Germinal center (tissue), 1 donor: ENCODE measurements at regions not wholly inside any gene's neighbourhood (a gene's known extent, or its start where the extent isn't known, plus 50 kb on each side); places are given as distances from the start of the nearest gene placed in this dataset.
A peak's percentile ranks its signal among the peaks of the same experiment; 100 is the strongest.
"Not testable (repeated sequence)": the region's sequence is repeated elsewhere in the genome, so short reads cannot be mapped to it uniquely, and the experiment has no call there.

Experiments used
- DNase-seq: peaks from one replicate; pipeline ENCODE4 v3.0.0; 2012; ENCODE audit warnings: mixed read lengths, low spot score

DNA sequence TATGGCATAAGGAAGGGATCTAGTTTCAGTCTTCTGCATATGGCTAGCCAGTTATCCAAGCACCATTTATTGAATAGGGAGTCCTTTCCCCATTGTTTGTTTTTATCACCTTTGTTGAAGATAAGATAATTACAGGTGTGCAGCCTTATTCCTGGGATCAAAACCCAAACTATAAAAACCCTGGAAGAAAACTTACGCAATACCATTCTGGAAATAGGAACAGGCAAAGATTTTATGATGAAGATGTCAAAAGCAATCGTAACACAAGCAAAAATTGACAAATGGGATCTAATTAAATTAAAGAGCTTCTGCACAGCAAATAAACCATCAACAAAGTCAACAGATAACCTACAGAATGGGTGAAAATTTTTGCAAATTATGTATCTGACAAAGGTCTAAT, 128.5 kb upstream of the DCN start:
- no peak for DNase-seq

DNA sequence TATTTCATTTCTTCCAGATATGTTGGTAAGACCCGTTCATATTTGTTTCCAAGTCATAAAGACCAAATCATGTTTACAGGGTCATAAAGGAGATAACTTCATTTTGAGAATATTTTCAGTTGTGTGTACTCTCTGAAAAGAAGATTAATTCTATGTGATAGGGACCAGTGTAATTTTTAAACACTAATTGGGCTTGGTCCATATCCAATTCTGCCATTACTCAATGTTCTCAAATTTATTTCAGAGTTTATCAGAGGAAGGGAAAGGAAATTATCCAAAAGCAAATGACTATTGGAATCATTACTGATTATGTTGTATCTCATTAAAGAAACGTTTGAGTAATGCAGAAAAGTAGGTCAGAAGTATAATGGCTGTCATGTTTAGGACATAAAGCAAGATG, 126.8 kb upstream of the DCN start:
- no peak for DNase-seq

DNA sequence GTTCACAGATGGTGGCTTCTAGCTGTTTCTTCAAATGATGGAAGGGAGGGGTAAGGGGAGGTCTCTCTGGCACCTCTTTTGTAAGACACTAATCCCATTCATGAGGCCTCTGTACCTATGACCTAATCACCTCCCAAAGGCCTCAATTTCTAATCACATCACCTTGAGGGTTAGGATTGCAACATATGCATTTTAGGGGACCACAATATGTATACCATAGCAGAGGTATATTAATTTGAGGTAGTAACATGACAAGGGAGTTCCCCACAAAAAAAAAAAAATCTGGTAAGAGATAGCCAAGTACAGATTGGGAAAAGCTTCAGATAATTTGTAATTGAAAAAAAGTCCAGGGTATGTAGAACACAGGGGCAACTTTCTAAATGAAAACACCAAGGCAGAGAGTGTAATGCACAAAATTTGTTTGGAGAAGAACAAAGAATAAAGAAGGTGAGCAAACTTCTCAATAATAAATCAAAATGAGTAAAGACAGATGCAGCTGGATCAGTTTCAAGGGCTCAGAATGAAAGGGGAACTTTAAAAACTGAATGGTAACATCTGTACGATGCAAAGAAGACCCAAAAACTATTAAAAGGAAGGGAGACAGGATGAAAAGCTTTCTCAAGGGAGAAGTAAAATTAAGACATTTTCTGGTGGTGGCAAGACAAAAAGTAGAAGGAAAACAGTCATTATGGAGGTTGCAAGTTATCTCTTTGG, 125.5 kb upstream of the DCN start:
- DNase-seq = peak; percentile 7

DNA sequence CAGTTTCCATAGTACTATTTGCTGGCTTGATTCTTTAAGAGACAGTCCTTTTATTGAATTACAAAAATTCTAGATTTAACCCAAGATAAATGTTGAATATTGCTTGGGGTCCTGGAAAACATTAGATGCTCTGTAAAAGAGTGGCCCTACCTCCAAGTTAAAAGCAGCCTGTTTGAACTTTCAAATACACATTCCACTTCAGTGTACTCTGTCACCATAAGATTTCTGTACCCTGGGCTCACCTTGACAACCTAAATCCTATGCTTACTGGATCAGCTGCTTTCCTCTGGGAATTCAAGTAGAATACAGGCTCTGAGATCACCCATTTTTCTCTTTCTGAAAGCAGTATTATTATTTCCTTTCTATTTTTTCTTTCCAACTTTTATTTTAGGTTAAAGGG, 107.7 kb upstream of the DCN start:
- DNase-seq = no peak

DNA sequence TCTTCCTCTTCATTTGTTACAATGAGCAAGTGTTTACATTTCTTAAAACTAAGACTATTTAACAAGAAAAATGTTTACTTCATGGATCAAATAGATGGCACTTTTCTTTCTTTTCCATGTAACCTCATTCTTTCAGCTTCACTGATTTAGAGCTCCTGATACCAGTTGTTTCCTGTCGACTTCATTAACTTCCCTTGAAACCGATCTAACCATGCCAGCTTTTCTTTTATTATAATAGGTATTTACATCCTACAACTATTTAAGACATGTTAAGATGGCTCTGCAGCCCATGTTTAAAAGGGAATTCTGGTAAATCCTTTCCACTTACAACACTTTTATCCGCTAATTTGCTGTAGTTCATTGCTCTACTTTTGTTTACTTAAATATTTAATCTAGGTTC, 107.3 kb upstream of the DCN start:
- no peak for DNase-seq

DNA sequence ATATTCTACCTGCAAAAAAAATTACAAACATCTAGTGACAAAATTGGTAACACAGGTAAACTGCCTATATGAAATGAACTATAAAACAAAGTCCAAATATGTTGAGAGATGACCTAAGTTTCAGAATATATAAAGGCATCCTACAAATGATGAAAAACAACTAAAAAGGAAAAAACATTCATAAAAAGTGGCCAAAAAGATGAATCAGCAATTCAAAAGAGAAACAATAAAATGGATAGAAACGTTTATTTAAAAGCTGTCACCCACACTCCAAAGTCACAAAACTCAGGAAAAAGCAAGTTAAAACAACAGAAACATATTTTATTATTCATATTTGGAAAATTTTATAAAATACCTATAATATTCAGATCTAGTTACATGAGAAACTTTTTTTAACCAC, 106.5 kb upstream of the DCN start:
- DNase-seq = no peak

DNA sequence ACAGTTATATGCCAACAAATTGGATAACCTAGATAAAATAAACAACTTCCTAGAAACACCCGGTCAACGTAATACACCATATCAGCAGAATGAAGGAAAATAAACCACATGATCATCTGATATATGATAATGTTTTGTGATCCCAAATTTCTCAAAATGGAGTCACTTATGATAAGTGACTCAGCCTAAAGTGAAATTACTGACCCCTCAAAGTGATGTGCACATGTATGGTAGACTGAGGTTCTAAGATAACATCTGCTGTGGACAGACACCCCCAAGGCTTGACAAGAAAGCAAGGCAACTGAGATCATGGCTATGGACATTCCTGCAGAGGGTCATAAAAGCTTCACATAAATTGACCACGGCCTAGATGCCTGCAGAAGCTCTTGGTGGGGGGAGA, 105.1 kb upstream of the DCN start:
- no peak for DNase-seq

DNA sequence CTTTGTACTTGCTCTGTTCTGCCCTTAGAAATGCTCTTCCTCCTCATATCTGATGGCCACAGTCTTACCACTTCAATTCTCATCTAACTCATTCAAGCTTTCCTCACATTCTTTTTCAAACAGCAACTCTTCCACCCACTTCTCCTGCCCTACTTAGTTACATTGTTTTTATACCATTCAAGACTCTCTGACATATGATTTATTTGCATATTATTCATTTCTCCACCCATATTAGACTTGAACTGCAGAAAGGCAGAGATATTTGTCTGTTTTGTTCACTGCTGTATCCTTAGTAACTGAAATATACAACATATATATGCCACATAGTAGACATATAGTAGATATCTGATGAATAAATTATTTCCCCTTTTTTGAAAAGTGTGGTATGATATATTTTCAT, 95.5 kb upstream of the DCN start:
- no peak for DNase-seq

DNA sequence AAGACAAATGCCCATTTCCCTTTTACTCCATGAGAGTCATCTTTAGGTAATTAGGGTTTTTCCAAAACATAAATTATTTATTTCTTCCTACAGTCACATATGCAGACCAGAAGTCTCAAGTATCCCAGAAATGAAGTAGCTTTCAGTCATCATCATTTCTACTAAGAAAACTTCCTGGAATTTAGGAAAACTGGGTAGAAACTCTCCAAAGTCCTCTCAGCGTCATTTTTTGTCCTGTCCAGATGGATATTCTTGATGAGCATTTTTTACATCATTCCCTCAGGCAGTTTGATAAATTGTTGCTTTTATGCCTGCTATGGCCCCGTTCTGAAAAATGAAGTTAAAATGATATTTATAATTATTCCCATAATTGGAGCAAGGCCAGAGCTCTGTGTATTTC, 93.9 kb upstream of the DCN start:
- no peak for DNase-seq

DNA sequence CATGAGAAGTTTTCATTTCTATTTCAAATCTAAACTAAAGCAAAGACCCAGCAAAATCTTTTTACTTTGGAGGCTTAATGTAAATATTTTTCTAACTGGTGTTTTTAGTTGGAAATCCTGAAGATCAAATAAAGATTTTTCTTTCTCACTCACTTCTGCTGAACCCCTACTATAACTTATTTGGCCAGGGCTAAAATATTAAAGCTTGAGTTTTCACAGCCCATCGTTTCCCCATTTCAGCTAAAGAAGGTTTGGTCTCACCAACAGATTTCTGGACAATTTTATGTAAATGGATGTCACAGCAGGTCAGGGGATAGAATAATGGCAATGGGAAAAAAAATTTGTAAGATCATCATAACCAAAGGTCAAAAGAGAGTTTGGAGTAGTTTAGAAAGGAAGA, 92.7 kb upstream of the DCN start:
- no peak for DNase-seq

DNA sequence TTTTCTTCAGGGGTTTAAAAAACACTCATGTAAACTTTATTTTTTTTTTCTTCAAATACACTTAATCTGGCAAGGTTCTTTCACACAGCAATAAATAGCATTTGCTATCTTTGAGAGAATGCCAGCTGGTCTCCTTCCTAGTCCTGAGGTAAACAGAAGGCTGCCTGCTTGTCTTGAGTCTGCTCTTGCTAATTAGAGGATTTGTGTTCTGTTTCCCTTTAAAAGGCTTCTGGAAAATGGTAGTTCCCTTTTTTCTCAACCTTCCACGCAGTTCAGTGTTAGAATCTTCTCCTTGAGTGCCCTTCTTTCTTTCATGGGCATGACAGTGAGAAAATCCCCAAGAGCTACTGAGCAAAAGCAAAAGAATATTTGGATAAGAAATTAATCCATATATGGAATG, 92.3 kb upstream of the DCN start:
- DNase-seq = no peak

DNA sequence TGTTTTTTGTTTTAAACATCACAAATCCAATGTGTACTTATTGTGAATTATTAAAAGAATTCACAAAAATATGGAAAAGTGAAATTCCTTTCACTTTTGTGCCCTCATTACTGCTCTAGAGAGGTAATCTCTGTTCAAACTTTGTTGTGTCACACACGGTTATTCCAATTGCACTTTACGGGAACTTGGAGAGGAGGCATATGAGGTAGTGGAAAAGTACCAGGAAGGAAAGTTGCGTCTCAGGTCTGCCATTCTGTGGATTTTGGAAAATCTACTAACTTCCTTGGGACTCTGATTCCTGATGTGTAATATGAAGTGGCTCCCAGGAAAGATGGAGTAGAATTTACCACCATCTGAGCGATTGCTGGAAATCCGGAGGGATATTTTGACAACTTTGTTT, 90.9 kb upstream of the DCN start:
- no peak for DNase-seq

DNA sequence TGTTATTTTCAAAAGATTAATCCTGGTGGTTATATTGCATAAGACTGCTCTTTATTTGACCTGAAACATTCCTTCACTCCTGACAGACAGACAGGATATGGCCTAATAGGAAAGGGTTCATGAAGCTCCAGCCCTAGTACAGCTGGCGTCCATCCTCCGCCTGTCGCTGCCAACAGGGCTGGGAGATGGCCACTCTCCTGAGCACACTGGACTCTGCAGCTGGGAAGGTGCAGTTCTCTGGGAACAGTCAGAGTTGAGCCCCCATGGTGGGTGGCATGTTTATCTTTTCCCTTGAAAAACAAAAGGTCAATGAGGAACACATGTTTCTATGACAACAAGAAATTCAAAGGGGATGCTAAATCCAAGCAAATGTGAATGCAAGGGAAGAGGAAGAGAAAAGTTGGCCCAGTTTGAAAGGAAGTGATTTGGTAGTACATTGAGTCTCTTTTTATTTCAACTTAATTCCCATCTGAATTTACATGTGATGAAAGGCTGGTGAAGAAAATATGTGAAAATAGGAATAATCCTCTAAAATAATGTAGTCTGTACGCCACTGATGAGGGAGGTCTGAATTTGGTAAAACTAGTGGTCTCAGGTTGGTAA, 89.9 kb upstream of the DCN start:
- DNase-seq = no peak

DNA sequence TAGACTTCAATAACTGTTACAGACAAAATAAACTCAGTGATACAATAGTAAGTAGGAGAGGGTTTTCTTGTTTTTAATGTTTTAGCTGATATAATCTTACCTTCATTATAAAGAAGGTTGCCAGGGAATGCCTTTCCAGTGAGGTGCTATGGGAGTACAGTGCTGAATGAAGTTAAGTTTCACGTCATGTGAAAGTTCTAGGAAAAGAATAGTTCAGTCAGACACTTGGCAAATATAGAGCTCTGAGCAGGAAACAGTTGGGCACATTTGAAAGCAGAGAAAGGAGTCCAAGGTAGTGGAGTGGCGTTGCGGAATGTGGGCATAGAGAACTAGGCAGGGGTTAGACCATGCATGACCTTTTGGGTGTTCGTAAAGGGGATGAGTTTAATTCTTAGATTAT, 88.6 kb upstream of the DCN start:
- DNase-seq = no peak

DNA sequence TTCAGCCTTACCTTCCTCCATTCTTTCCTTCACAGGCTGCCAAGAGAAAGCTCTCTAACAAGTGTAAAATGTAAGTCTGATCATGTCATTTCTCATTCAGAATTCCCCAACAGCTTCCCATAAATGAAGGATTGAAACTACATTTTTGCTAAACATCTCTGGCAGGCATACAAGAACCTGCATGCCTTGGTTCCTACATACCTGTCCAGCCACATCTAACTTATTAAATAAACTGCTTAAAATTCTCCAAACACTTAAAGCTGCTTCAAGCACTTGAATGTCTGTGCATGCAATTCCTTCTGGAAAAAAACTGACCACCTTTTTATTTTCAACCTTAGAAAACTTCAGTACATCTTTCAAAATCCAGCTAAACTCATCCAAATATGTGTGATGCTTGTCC, 84.4 kb upstream of the DCN start:
- no peak for DNase-seq

DNA sequence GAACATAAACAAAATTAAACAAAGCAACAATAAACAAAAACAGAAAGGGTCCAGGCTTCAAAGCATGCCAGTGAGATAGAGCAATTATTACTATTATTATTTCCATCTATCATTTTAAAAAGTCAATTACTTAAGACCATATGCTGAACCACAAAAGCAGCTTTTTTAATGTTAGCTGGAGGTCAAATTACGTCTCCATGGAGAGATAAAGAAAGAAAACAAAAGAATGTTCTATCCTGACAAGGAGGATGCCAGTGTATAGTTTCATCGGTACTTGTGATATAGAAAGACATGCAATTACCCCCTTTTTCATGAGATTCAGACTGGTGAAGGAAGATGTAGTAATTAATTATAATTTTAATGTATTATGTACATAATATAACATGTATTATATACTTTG, 81.6 kb upstream of the DCN start:
- no peak for DNase-seq

DNA sequence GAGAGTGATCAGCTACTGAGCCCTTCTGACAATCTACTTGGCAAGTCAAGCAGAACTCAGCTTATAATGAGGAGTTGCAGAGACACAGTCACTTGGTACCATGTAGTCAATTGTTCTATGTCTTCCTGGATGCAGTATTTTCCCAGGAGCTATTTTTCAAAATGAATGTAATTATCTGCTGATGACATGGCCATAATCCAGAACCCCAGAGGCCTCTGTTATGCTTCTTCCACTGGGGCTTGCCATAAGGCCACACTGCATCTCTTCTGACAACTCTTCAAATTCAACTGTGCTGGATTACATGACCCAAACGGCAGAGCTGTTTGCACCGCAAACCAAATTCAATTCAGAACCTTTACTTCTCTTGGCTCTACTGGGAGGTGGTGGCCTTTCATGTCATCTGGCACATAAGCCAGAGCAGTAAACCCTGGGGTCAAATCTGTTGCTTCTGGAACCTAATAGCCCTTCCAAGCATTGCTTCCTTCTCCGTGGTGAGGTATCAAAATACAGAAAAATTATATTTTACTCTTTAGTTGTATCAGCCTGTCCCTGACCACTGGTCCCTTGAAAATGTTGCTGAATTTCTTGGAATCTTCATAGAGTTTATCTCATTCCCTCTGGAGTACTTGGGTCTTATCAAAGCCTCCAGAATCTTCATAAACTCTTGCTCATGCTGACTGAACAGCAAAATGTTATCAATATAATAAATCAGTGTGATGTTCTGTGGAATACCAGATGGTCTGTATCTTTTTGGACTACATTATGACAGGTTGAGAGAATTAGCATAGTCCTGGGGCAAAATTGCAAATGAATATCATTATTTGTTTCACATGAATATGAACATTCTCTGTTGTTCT, 79.4 kb upstream of the DCN start:
- no peak for DNase-seq

DNA sequence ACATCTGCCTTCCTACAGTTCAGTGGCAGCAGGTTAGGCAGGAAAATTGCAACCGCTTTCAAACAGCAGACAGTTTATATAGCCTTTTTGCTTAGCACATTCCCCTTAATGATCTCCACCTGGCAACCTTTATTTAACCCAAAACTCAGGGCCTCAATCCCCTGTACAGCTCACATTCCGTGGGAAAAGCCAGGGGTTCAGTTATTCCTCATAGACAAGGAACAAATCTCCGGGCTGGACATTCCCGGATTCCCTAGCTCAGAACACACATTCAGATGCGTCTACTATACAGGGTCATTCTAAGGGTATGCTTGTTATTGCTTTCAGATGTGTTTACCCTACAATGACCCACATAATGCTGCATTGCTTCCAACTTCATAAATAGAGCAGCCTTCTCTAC, 73.8 kb upstream of the DCN start:
- no peak for DNase-seq

DNA sequence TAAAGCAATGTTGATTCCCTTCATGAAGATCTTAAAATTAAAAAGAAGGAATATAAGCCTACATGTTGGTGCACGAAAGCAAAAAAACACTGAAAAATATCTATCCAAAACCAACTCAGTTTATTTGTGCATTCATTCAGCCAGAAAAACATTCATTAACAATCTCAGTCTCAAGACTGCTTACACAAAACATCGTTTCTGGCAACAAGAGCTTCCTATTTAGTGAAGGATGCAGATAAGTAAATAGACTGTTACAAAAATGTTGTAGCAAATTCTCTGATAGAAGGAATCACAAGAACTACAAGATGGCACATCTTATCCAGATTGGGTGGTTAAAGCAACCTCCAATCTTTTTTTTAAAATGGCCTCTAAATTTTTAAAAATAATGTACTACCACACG, 69.7 kb upstream of the DCN start:
- DNase-seq = no peak

DNA sequence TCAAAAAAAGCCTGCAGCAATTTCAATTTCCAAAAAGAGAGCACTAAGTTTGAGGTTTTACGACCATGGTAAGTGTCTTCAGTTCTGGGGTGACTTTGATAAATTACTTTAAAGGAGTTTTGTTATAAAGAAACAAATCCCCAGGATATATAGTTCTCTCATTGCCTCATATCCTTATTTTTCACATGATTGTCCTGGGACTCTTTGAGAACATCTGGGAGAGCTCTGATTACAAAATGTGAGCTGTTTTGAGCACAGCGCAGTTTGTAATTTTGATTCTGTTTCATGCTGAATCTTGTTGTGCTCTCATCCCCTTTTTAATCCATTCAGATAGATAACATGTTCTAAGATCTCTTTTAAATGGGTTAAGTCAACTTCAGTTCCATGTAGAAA, 67.7 kb upstream of the DCN start:
- DNase-seq = no peak

DNA sequence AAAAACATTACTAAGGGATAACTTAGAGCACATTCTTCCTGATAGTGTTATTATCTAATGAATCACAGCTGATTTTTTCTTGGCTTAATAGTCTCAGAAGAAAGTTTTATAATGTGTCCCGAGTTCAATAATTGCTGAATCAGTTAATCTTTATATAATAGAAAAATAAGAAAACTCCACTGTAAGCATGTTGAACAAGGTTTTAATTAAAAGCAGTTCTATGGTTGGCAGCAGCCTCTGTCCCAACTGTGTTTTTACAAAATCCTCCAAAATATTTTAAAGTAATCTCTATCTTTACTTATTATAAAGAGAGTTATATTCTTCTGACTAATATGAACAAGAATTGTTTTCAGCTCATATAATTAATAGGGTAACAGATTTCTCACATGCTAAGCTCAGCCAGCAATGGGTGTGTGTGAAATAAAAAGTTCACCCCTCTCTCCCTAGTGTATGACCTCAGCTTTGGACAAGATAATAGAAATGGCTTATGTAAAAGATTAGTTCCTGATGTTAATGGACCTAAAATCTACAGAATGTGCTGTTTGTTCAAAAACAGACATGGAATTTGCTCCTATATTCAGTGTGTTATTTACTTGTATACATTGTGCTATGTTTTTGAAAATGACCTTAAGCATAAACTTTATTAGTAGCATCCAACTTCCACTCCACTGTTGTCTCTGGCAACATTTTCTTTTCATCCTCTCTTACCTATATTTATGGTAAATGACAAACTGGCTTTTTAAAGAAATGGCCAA, 67.1 kb upstream of the DCN start:
- no peak for DNase-seq

DNA sequence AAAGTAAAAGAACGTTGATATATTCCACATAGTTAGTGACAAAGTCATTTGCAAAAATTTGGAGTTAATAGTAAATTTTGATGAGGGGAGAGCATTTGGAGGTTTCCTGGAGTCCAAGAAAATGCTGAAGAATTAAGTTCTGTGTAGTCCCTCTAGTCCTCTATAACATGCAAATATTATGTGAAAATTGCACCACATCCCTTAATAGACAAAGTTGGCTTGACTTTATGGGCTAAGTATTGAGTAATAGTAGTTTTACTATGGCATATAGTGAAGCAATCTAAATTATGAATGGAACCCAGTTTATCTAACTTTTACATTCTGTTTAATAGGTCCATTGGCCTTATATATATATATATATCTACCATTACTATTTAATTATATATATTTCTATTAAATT, 66.4 kb upstream of the DCN start:
- DNase-seq = no peak

DNA sequence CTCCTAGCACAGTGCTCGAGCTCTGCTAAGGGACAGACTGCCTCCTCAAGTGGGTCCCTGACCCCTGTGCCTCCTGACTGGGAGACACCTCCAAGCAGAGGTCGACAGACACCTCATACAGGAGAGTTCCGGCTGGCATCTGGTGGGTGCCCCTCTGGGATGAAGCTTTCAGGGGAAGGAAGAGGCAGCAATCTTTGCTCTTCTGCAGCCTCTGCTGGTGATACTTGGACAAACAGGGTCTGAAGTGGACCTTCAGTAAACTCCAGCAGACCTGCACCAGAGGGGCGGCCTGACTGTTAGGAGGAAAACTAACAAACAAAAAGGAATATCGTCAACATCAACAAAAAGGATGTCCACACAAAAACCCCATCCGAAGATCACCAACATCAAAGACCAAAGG, 60.6 kb upstream of the DCN start:
- not testable (repeated sequence) for DNase-seq
